Endothelial cell of umbilical vein (primary cell): ENCODE measurements at regions not wholly inside any gene's neighbourhood (a gene's known extent, or its start where the extent isn't known, plus 50 kb on each side); places are given as distances from the start of the nearest gene placed in this dataset.

Source experiments
- BruUV-seq: library from RNA; stranded (reverse); fragments of 400-500 nt; replicated peaks from 2 replicates; lab custom pipeline; 2021; lab: Mats Ljungman, UMichigan
- CTCF ChIA-PET: fragments of 300-600, 350-600 bp; sonication (Branson Sonifier 250); formaldehyde crosslinking; loops from one replicate; lab custom pipeline; 2021; ENCODE audit warnings: antibody characterized with exemption, inconsistent platforms; lab: Charles Lee
- POLR2A ChIA-PET: fragments of 300-600, 350-600 bp; sonication (Branson Sonifier 250); formaldehyde crosslinking; loops from one replicate; lab custom pipeline; 2021; ENCODE audit warnings: antibody characterized with exemption, inconsistent platforms; lab: Charles Lee
- DNase-seq: peaks from one replicate; pipeline ENCODE4 v3.0.0-alpha.2; 2011; ENCODE audit warnings: low read depth, low spot score
- FAIRE-seq: peaks from 2 replicates; lab custom pipeline; 2011; peaks lifted over from hg19 to GRCh38; lab: Jason Lieb, UNC
- H2AFZ ChIP-seq: 2 replicates; pipeline ENCODE4 v1.6.0; 2012; ENCODE audit warnings: low read depth, low read length, control low read depth, inconsistent platforms
- H3K27ac ChIP-seq: 2 replicates; pipeline ENCODE4 v1.5.1; 2011; ENCODE audit warnings: low read depth, mild to moderate bottlenecking, control low read depth, low read length, moderate library complexity; ENCODE audit not compliant: insufficient read depth
- H3K27me3 ChIP-seq, 2 experiments: 2 replicates each; pipeline versions ENCODE4 v1.6.0 to v1.6.1; 2011; ENCODE audit warnings: low read length in 2 of 2, mixed read lengths in 1 of 2; ENCODE audit not compliant: control insufficient read depth in 2 of 2, insufficient read depth in 2 of 2
- H3K36me3 ChIP-seq, 2 experiments: 2 replicates in 1 of 2; 3 replicates in 1 of 2; pipeline ENCODE4 v1.5.1; 2011; ENCODE audit warnings: low read length in 2 of 2, mild to moderate bottlenecking in 1 of 2, moderate library complexity in 1 of 2; ENCODE audit not compliant: control insufficient read depth in 2 of 2, insufficient read depth in 2 of 2; ENCODE audit errors: extremely low read depth in 1 of 2
- H3K4me1 ChIP-seq: 3 replicates; pipeline ENCODE4 v1.5.1; 2011; ENCODE audit warnings: mild to moderate bottlenecking, low read length; ENCODE audit not compliant: control insufficient read depth, insufficient read depth; ENCODE audit errors: extremely low read depth
- H3K4me2 ChIP-seq: 2 replicates; pipeline ENCODE4 v1.6.1; 2011; ENCODE audit warnings: low read length, control low read depth, mixed read lengths; ENCODE audit not compliant: insufficient read depth
- H3K4me3 ChIP-seq, 3 experiments: fragments of 200-600 bp in 1 of 3; sonication (generic), shearing (Covaris generic) in 1 of 3; replicated peaks in 1 of 3; 2 replicates each; pipeline ENCODE4 v1.5.1; 2011 to 2016; ENCODE audit warnings: control low read depth in 3 of 3, low read length in 3 of 3, mild to moderate bottlenecking in 2 of 3, inconsistent platforms in 1 of 3, low read depth in 1 of 3, moderate library complexity in 1 of 3; ENCODE audit not compliant: insufficient read depth in 1 of 3
- H3K79me2 ChIP-seq: 2 replicates; pipeline ENCODE4 v1.6.0; 2012; ENCODE audit warnings: low read length, inconsistent platforms; ENCODE audit not compliant: control insufficient read depth, insufficient read depth
- H3K9ac ChIP-seq: replicated peaks from 2 replicates; pipeline ENCODE3; 2011; ENCODE audit warnings: low read length, control low read depth; ENCODE audit not compliant: insufficient read depth; ENCODE audit errors: extremely low read depth
- H3K9me1 ChIP-seq: replicated peaks from 3 replicates; pipeline ENCODE4 v1.6.0; 2011; ENCODE audit warnings: mild to moderate bottlenecking, low read length; ENCODE audit not compliant: control insufficient read depth, insufficient read depth; ENCODE audit errors: extremely low read depth
- H3K9me3 ChIP-seq: replicated peaks from 2 replicates; pipeline ENCODE4 v1.5.1; 2012; ENCODE audit warnings: low read length, inconsistent platforms; ENCODE audit not compliant: control insufficient read depth, insufficient read depth
- H4K20me1 ChIP-seq: replicated peaks from 2 replicates; pipeline ENCODE3; 2011; ENCODE audit warnings: mild to moderate bottlenecking, low read length; ENCODE audit not compliant: control insufficient read depth, insufficient read depth; ENCODE audit errors: extremely low read depth
- CTCF ChIP-seq, 2 donors: IDR thresholded peaks; 1 replicate in 1 of 2; 2 replicates in 1 of 2; pipeline ENCODE4 v1.5.1; 2011; ENCODE audit warnings: low read length in 2 of 2, mild to moderate bottlenecking in 2 of 2, moderate library complexity in 2 of 2, control low read depth in 1 of 2, inconsistent platforms in 1 of 2, low read depth in 1 of 2; ENCODE audit not compliant: insufficient read depth in 1 of 2; ENCODE audit errors: extremely low read depth in 1 of 2
- EZH2 ChIP-seq: IDR thresholded peaks from 2 replicates; pipeline ENCODE4 v1.6.1; 2012; ENCODE audit warnings: borderline replicate concordance, low read depth, mild to moderate bottlenecking, moderate library complexity, low read length, inconsistent platforms; ENCODE audit not compliant: severe bottlenecking
- FOS ChIP-seq: IDR thresholded peaks from 2 replicates; pipeline ENCODE4 v1.6.1; 2011; ENCODE audit warnings: mild to moderate bottlenecking, low read length, moderate library complexity, borderline replicate concordance; ENCODE audit not compliant: insufficient read depth
- GATA2 ChIP-seq: IDR thresholded peaks from 2 replicates; pipeline ENCODE4 v1.7.0; 2011; ENCODE audit warnings: low read depth, mild to moderate bottlenecking, moderate library complexity, mixed read lengths, low read length; ENCODE audit not compliant: insufficient read length, insufficient read depth
- JUN ChIP-seq: IDR thresholded peaks from 2 replicates; pipeline ENCODE4 v1.6.1; 2011; ENCODE audit warnings: borderline replicate concordance, low read depth; ENCODE audit not compliant: insufficient read length, insufficient read depth
- MAX ChIP-seq: IDR thresholded peaks from 2 replicates; pipeline ENCODE4 v1.6.1; 2011; ENCODE audit not compliant: insufficient read depth, insufficient read length
- MYC ChIP-seq: IDR thresholded peaks from one replicate; pipeline ENCODE4 v1.6.1; 2011; ENCODE audit warnings: mild to moderate bottlenecking, low read depth, low read length
- POLR2A ChIP-seq: IDR thresholded peaks from 2 replicates; pipeline ENCODE4 v1.6.1; 2012; ENCODE audit warnings: low read depth, mild to moderate bottlenecking, control low read depth, low read length
- POLR2AphosphoS5 ChIP-seq: IDR thresholded peaks from 2 replicates; pipeline ENCODE4 v1.6.1; 2012; ENCODE audit warnings: low read depth, mild to moderate bottlenecking, control low read depth, low read length, moderate library complexity; ENCODE audit not compliant: insufficient read depth
- dilution Hi-C: fragments of 300-500 bp; cut with MboI; formaldehyde crosslinking; loops from one replicate; pipeline ENCODE4 v1.15.0; 2019; ENCODE audit warnings: low sequenced_read_pairs; ENCODE audit not compliant: extremely low pct_ligation_motif_present
- intact Hi-C: fragments of 100-400 bp; cut with micrococcal nuclease; formaldehyde crosslinking; loops from one replicate; pipeline ENCODE4 v1.10.0; 2022

GRCh38 chr18:73408469-73408868 is 540.7 kb upstream of the NETO1 start:
- no peak for DNase-seq
- Histone ChIP-seq H4K20me1 (no peaks in the 10 kb centered on the region), H3K9ac (no peak overlapping the region), H3K27me3 (no peaks in the 10 kb centered on the region), H3K79me2 (no peaks in the 10 kb centered on the region), H3K9me3 (peaks cover 2% of the 10 kb centered on the region), H3K4me2 (no peak overlapping the region), H3K4me1 (no peaks in the 10 kb centered on the region), H3K4me3 (no peak overlapping the region), H3K36me3 (no peaks in the 10 kb centered on the region), H3K9me1 (no peaks in the 10 kb centered on the region), H2AFZ (no peak overlapping the region), H3K27ac (no peak overlapping the region)
- intact Hi-C loops: no loop called here
- TF ChIP-seq JUN (no peak), GATA2 (no peak), POLR2AphosphoS5 (no peak), CTCF (IDR thresholded peaks at IDR 0.05; ENCODE audit: extremely low read depth in 1 of 2, insufficient read depth in 1 of 2, low read depth in 1 of 2, low read length in 2 of 2) (no peak), MYC (no peak), EZH2 (no peak), FOS (no peak), POLR2A (no peak), MAX (no peak)
- dilution Hi-C loops: no loop called here
- no peak for FAIRE-seq
- no TSS peak for BruUV-seq
- ChIA-PET POLR2A (no interaction called here), CTCF (no interaction called here)
